ENCODE measurements at regions not wholly inside any gene's neighbourhood (a gene's known extent, or its start where the extent isn't known, plus 50 kb on each side); places are given as distances from the start of the nearest gene placed in this dataset.

DNA sequence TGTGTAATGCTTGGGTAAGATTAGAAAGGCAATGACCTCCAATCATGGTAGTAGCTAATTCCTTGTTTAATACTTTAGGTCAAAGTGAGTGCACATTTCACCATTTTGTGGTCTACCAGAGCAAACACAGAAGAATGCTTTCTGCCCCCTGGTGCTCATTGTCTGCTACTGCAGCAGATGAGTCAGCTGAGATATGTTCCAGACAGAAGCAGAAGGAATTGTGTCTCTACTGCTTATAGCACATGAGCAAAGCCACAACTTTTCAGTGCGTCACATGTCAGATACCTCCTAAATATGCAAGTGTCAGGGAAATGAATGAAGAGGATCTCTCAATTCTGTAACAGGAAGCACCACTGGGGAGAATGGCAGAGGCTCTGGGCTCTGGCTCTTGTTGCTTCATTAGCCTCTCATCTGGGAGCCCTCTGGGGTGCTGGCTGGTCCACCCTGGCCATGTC, 308.9 kb downstream of the ALDH8A1 start:
- Histone ChIP-seq H4K20me1 (replicated peaks; ENCODE audit: control insufficient read depth, insufficient read depth, low read length) (no peaks in the 10 kb centered on the region), H3K4me1 (replicated peaks in 1 of 2; ENCODE audit: control insufficient read depth in 2 of 2, insufficient read depth in 2 of 2, low read length in 2 of 2) (0 out of 5 replicates have a peak, but pooled peaks cover 0 to 2% of the 10 kb centered on the region in 2 experiments), H3K27me3 (ENCODE audit: control insufficient read depth in 2 of 2, insufficient read depth in 2 of 2, low read length in 2 of 2) (no peaks in the 10 kb centered on the region), H3K36me3 (ENCODE audit: control insufficient read depth, insufficient read depth, low read length) (no peaks in the 10 kb centered on the region), H3K9ac (ENCODE audit: insufficient read depth in 1 of 2, low read depth in 2 of 2, low read length in 2 of 2) (no peak overlapping the region), H3K9me1 (ENCODE audit: control insufficient read depth, insufficient read depth, low read length) (no peaks in the 10 kb centered on the region), H2AFZ (ENCODE audit: low read depth, low read length) (peak overlapping the region; percentile 56), H3K27ac (ENCODE audit: extremely low read depth, low read depth, low read length) (no peak overlapping the region), H3K79me2 (ENCODE audit: control insufficient read depth, insufficient read depth, low read length) (no peaks in the 10 kb centered on the region), H3K4me2 (ENCODE audit: insufficient read depth, low read length) (no peak overlapping the region), H3K9me3 (replicated peaks; ENCODE audit: control insufficient read depth, insufficient read depth, low read depth, low read length) (no peaks in the 10 kb centered on the region), H3K4me3 (no peak overlapping the region)
- peak; percentile 97 for FAIRE-seq
- ChIA-PET CTCF (ENCODE audit: low intra/inter-chr PET ratio) (interaction anchor here (0.7 to 2.4 kb wide), 3 partner anchors 467 to 1847 kb away, joined by 3 to 29 read pairs (median 4); no protein-coding TSS in a partner anchor), POLR2A (interaction anchor here (0.7 to 2.1 kb wide), 7 partner anchors 12 to 497 kb away, joined by 3 to 9 read pairs (median 3); no protein-coding TSS in a partner anchor)
- DNase-seq (ENCODE audit: extremely low read depth in 1 of 4, low spot score in 3 of 4) = peak; percentile 59 to 84 (median 64)
- no TSS peak for BruUV-seq (replicated peaks)
- in situ Hi-C loops (cut with MboI) (no loop called here), intact Hi-C loops (cut with micrococcal nuclease) (loop anchor here (1.0 to 10.0 kb wide), 7 partner anchors 181 to 794 kb away; no protein-coding TSS in a partner anchor)
- ATAC-seq = peak; percentile 95
- WGBS (ENCODE audit: insufficient coverage, low coverage, missing lambda C conversion rate) = 0% methylated on average over 1 of the region's 1 CpG
- TF ChIP-seq, protein P1, sequence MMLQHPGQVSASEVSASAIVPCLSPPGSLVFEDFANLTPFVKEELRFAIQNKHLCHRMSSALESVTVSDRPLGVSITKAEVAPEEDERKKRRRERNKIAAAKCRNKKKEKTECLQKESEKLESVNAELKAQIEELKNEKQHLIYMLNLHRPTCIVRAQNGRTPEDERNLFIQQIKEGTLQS (IDR thresholded peaks at IDR 0.05) = peak; percentile 50
- TF ChIP-seq, protein P1 (CRISPR knock-in tag; conservative IDR thresholded peaks at IDR 0.05) = no peak
- no peak for TF ChIP-seq MCM3 (IDR thresholded peaks at IDR 0.05)
- TF ChIP-seq, protein P2, sequence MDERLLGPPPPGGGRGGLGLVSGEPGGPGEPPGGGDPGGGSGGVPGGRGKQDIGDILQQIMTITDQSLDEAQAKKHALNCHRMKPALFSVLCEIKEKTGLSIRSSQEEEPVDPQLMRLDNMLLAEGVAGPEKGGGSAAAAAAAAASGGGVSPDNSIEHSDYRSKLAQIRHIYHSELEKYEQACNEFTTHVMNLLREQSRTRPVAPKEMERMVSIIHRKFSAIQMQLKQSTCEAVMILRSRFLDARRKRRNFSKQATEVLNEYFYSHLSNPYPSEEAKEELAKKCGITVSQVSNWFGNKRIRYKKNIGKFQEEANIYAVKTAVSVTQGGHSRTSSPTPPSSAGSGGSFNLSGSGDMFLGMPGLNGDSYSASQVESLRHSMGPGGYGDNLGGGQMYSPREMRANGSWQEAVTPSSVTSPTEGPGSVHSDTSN (CRISPR knock-in tag; IDR thresholded peaks at IDR 0.05; ENCODE audit: low read depth) = no peak
- TF ChIP-seq, protein P2 (tag; conservative IDR thresholded peaks at IDR 0.05; ENCODE audit: low read depth) = peak; percentile 12; the same call in 1 of the 2 replicates
- TF ChIP-seq, protein P3, sequence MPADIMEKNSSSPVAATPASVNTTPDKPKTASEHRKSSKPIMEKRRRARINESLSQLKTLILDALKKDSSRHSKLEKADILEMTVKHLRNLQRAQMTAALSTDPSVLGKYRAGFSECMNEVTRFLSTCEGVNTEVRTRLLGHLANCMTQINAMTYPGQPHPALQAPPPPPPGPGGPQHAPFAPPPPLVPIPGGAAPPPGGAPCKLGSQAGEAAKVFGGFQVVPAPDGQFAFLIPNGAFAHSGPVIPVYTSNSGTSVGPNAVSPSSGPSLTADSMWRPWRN (IDR thresholded peaks at IDR 0.05; ENCODE audit: low read depth) = no peak
- no peak for TF ChIP-seq TSC22D4 (tag; IDR thresholded peaks at IDR 0.05)
- no peak for TF ChIP-seq FOXJ2 (tag; IDR thresholded peaks at IDR 0.05)
- TF ChIP-seq FOXA3 (CRISPR knock-in tag; conservative IDR thresholded peaks at IDR 0.05 in 1 of 2, IDR thresholded peaks at IDR 0.05 in 1 of 2) = peak in 1 of 2 experiments; percentile 76; a peak in 3 of 4 replicates
- TF ChIP-seq ARID2 (IDR thresholded peaks at IDR 0.05) = 0 out of 2 replicates have a peak, but pooled peaks have one; percentile 61
- no peak for TF ChIP-seq HDAC2 (IDR thresholded peaks at IDR 0.05)
- peak; percentile 56 for TF ChIP-seq NBN (IDR thresholded peaks at IDR 0.05; ENCODE audit: low read depth)
- TF ChIP-seq RAD51 (IDR thresholded peaks at IDR 0.05; ENCODE audit: borderline replicate concordance, low read depth) = peak; percentile 20; the same call in 1 of the 2 replicates
- TF ChIP-seq CEBPB (tag; IDR thresholded peaks at IDR 0.05) = peak; percentile 50; the same call in 1 of the 2 replicates
- no peak for TF ChIP-seq PTRF (tag; IDR thresholded peaks at IDR 0.05)
- peak; percentile 54; the same call in 1 of the 2 replicates for TF ChIP-seq ESRRA (IDR thresholded peaks at IDR 0.05; ENCODE audit: borderline replicate concordance, low read depth)
- 0 out of 2 replicates have a peak, but pooled peaks have one; percentile 24 for TF ChIP-seq EHMT2 (IDR thresholded peaks at IDR 0.05)
- peak in 1 of 2 experiments; percentile 80; a peak in 2 of 4 replicates for TF ChIP-seq TEAD1 (CRISPR knock-in tag; IDR thresholded peaks at IDR 0.05)
- peak; percentile 97 to 98 for TF ChIP-seq RAD21 (CRISPR knock-in tag; conservative IDR thresholded peaks at IDR 0.05 in 1 of 2, IDR thresholded peaks at IDR 0.05 in 1 of 2)
- TF ChIP-seq TEAD2 (tag; IDR thresholded peaks at IDR 0.05) = peak; percentile 37; the same call in 1 of the 2 replicates
